ENCODE measurements at regions not wholly inside any gene's neighbourhood (a gene's known extent, or its start where the extent isn't known, plus 50 kb on each side); places are given as distances from the start of the nearest gene placed in this dataset.

DNA sequence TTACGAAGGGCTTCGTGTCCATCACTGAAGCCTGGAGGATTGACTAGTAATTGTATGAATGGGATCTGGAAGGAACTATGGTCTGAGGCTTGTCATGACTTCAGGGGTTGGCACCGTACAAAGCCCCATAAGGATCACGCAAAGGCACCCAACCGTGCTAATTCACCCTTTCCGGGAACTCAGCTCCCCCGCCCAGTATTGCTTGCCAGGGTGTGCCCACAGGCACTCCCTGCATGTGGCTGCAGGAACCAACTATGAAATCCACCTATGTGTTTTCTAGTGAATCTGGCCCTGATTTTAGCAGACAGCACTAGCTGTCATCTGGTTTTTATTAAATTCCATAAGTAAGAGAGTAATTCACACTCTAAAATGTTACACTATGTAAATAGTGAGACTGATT, 139.2 kb downstream of the TM2D1 start:
- TF ChIP-seq, protein P1, sequence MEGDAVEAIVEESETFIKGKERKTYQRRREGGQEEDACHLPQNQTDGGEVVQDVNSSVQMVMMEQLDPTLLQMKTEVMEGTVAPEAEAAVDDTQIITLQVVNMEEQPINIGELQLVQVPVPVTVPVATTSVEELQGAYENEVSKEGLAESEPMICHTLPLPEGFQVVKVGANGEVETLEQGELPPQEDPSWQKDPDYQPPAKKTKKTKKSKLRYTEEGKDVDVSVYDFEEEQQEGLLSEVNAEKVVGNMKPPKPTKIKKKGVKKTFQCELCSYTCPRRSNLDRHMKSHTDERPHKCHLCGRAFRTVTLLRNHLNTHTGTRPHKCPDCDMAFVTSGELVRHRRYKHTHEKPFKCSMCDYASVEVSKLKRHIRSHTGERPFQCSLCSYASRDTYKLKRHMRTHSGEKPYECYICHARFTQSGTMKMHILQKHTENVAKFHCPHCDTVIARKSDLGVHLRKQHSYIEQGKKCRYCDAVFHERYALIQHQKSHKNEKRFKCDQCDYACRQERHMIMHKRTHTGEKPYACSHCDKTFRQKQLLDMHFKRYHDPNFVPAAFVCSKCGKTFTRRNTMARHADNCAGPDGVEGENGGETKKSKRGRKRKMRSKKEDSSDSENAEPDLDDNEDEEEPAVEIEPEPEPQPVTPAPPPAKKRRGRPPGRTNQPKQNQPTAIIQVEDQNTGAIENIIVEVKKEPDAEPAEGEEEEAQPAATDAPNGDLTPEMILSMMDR (IDR thresholded peaks at IDR 0.05; ENCODE audit: low read depth, low read length, missing control alignments) = no peak
- no peak for DNase-seq (ENCODE audit: extremely low read depth, low read depth)
- no peak overlapping the region for H3K4me3 ChIP-seq (replicated peaks; ENCODE audit: low read depth, low read length)

DNA sequence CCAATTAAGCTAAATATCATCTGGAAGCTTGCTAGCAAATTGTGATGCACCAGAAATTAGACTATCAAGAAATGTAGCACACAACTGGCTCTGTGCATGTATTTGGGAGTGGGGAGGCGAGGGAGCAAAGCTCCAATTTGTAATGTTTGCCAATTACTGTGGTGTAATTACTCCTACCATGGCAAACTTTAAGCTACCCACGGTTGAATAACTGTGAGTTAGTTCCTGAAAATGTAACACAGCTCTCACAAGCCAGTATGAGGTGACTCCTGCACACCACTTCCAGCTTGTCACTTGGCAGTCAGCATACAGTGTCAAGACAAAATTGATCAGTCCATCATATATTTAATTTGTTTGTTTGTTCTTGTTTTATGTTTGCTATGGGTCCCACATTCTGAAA, 141.2 kb downstream of the TM2D1 start:
- H3K4me3 ChIP-seq (replicated peaks; ENCODE audit: low read depth, low read length) = no peak overlapping the region
- no peak for DNase-seq (ENCODE audit: extremely low read depth, low read depth)

DNA sequence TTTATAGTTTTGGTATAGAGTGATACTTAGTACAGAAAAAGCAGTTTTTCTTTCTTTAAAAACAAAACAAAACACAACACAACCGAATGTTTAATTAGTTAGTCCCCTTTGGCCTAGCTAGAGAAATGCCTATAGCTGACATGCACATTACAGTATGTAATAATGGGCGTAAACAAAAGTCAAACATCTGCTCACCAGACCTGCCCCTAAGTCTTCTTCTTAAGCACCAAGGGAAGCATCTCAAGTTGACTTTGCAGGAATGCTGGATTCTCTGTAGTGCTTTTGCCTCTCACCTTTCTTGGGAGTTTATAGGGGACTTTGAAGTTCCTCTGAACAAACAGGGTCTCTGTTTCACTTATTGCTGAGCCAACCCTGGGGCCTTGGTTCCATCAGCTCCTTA, 143.7 kb downstream of the TM2D1 start:
- H3K4me3 ChIP-seq (replicated peaks; ENCODE audit: low read depth, low read length) = no peak overlapping the region
- TF ChIP-seq, protein P1 (IDR thresholded peaks at IDR 0.05; ENCODE audit: low read depth, low read length, missing control alignments) = no peak
- peak; percentile 64 for DNase-seq (ENCODE audit: extremely low read depth, low read depth)

More for the DNA sequence above, 141.2 kb downstream of the TM2D1 start:
- TF ChIP-seq, protein P1 (IDR thresholded peaks at IDR 0.05; ENCODE audit: low read depth, low read length, missing control alignments) = no peak

DNA sequence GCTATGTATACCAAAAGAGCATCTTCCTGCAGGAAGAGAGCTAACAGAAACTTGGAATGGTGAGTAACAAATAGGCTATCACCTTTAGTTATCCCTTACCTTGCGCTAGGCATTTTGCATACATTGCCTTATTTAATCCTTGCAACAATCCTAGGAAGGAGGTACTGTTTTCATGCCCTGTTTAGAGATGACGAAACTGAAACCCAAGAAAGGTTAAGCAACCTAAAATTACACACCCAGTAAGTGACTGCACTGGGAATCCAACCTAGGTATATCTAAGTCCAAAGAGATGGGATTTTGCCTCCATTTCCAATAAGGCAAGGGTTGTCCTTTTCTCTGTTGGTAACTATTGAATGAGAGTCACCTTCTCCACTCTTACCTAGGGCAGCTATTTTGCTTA, 144.5 kb downstream of the TM2D1 start:
- no peak for DNase-seq (ENCODE audit: extremely low read depth, low read depth)
- TF ChIP-seq, protein P1 (IDR thresholded peaks at IDR 0.05; ENCODE audit: low read depth, low read length, missing control alignments) = no peak
- no peak overlapping the region for H3K4me3 ChIP-seq (replicated peaks; ENCODE audit: low read depth, low read length)

DNA sequence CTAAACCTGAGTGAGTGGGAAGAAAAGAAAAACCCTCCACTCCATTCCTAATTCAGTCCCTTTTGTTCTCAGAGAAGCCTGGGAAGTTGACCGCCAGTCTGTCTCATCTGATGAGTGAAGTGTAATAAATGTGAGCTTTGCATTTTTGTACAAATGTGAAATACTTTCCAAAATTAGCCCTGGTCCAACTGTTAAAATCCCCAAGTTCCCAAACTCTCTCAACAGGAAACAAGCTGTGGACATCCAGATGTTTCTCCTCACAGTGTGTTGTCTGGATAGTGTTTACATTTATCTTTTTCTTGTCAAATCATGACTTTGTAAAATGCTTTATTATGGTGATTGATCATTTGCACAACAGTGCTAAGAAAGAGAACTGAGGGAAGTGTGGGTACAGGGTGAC, 145.1 kb downstream of the TM2D1 start:
- no peak overlapping the region for H3K4me3 ChIP-seq (replicated peaks; ENCODE audit: low read depth, low read length)
- TF ChIP-seq, protein P1 (IDR thresholded peaks at IDR 0.05; ENCODE audit: low read depth, low read length, missing control alignments) = no peak
- DNase-seq (ENCODE audit: extremely low read depth, low read depth) = no peak

DNA sequence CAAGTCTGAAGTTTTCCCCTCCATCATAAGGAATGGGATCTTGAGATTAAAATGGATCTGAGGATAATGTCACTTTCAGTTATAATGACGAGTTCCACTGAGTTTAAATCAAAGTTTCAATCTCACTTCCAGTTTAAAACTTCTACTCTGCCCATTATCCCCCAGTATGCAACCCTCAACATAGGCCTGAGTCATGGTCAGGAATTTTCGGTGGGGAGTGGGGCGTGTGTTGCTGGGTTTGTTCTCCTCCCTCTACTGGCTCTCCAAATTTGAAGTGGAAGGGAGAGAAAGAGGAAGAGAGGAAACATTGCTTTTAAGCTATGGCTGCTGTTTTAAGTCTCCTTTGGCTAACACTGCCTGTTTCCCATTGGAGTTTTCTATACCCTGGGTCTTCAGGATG, 152.9 kb downstream of the TM2D1 start:
- no peak for DNase-seq (ENCODE audit: extremely low read depth, low read depth)
- H3K4me3 ChIP-seq (replicated peaks; ENCODE audit: low read depth, low read length) = no peak overlapping the region
- TF ChIP-seq, protein P1 (IDR thresholded peaks at IDR 0.05; ENCODE audit: low read depth, low read length, missing control alignments) = no peak

DNA sequence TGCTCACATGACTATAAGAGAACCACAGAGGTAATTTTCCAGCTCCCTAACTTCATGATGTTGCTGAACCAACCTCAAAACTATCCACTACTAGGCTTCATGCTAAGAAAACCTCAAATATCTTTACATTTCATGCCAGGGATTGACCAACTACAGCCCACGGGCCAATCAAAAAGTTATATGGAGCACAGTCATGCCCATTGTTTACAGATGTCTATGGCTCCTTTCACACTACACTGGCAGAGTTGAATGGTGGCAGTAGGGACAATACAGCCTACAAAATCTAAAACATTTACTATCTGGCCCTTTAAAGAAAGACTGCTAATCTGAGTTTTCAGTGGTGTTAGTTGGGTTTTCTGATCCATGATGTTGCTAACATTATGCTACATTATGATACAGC, 154.8 kb downstream of the TM2D1 start:
- TF ChIP-seq, protein P1 (IDR thresholded peaks at IDR 0.05; ENCODE audit: low read depth, low read length, missing control alignments) = no peak
- no peak overlapping the region for H3K4me3 ChIP-seq (replicated peaks; ENCODE audit: low read depth, low read length)
- no peak for DNase-seq (ENCODE audit: extremely low read depth, low read depth)
